SK-N-SH (cell line): ENCODE measurements at regions not wholly inside any gene's neighbourhood (a gene's known extent, or its start where the extent isn't known, plus 50 kb on each side); places are given as distances from the start of the nearest gene placed in this dataset.

Source experiments
- CHD2 ChIP-seq: fragments of 150-350 bp; IDR thresholded peaks from 2 replicates; pipeline ENCODE4 v1.6.1; 2018; ENCODE audit warnings: low read length; ENCODE audit not compliant: partially characterized antibody
- ELF1 ChIP-seq: IDR thresholded peaks from 2 replicates; pipeline ENCODE4 v1.4.0; 2012
- EP300 ChIP-seq, 2 experiments: IDR thresholded peaks; 2 replicates each; pipeline versions ENCODE4 v1.4.0 to v1.6.1; 2012; ENCODE audit warnings: borderline replicate concordance in 1 of 2, low read depth in 1 of 2, low read length in 1 of 2
- FOSL2 ChIP-seq: IDR thresholded peaks from 2 replicates; pipeline ENCODE4 v1.4.0; 2012; ENCODE audit warnings: low read depth, mild to moderate bottlenecking, moderate library complexity, borderline replicate concordance
- FOXM1 ChIP-seq: IDR thresholded peaks from 2 replicates; pipeline ENCODE4 v1.4.0; 2012; ENCODE audit warnings: low read depth, mild to moderate bottlenecking
- GATA2 ChIP-seq: sonication (generic); formaldehyde crosslinking; IDR thresholded peaks from 2 replicates; pipeline ENCODE4 v1.5.0; 2020; ENCODE audit warnings: mild to moderate bottlenecking, missing genetic modification reagents
- POLR2AphosphoS5 ChIP-seq: IDR thresholded peaks from 2 replicates; pipeline ENCODE4 v1.6.1; 2012; ENCODE audit warnings: low read depth, low read length
- RAD21 ChIP-seq: IDR thresholded peaks from 2 replicates; pipeline ENCODE4 v1.6.1; 2012; ENCODE audit warnings: mild to moderate bottlenecking, low read length
- RCOR1 ChIP-seq: fragments of 150-350 bp; IDR thresholded peaks from 2 replicates; pipeline ENCODE4 v1.6.1; 2017; ENCODE audit warnings: antibody characterized with exemption, low read length
- RFX5 ChIP-seq: IDR thresholded peaks from 2 replicates; pipeline ENCODE4 v1.6.1; 2012; ENCODE audit warnings: mild to moderate bottlenecking, improper control_type of control experiment, low read length
- SMC3 ChIP-seq: IDR thresholded peaks from 2 replicates; pipeline ENCODE4 v1.6.1; 2012; ENCODE audit warnings: low read depth, low read length, improper control_type of control experiment
- TF ChIP-seq, protein P1 (sequence below): fragments of 200-600 bp; sonication (generic); IDR thresholded peaks from 2 replicates; pipeline ENCODE4 v1.6.1; 2017; ENCODE audit warnings: antibody characterized with exemption, mild to moderate bottlenecking, moderate library complexity
- TF ChIP-seq, protein P2 (sequence below): IDR thresholded peaks from 2 replicates; pipeline ENCODE4 v1.6.1; 2012; ENCODE audit warnings: mild to moderate bottlenecking, low read depth, low read length, moderate library complexity
- TF ChIP-seq, protein P3 (sequence below): IDR thresholded peaks from 2 replicates; pipeline ENCODE4 v1.4.0; 2012; ENCODE audit warnings: low read depth

DNA sequence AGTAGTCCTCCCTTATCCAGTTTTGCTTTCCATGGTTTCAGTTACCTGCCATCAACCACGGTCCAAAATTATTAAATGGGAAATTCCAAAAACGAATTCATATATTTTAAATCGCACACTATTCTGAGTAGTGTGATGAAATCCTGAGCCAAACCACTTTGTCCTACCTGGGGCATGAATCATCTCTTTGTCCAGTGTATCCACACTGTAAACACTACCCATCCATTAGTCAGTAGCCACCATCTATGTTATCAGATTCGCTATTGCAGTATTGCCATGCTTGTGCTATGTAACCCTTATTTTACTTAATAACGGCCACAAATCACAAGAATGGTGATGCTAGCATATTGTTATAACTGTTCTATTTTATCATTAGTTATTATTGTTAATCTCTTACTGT lies 704.6 kb downstream of the SMARCA1 start:
- TF ChIP-seq, protein P1, sequence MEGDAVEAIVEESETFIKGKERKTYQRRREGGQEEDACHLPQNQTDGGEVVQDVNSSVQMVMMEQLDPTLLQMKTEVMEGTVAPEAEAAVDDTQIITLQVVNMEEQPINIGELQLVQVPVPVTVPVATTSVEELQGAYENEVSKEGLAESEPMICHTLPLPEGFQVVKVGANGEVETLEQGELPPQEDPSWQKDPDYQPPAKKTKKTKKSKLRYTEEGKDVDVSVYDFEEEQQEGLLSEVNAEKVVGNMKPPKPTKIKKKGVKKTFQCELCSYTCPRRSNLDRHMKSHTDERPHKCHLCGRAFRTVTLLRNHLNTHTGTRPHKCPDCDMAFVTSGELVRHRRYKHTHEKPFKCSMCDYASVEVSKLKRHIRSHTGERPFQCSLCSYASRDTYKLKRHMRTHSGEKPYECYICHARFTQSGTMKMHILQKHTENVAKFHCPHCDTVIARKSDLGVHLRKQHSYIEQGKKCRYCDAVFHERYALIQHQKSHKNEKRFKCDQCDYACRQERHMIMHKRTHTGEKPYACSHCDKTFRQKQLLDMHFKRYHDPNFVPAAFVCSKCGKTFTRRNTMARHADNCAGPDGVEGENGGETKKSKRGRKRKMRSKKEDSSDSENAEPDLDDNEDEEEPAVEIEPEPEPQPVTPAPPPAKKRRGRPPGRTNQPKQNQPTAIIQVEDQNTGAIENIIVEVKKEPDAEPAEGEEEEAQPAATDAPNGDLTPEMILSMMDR: no peak
- TF ChIP-seq RAD21: no peak
- TF ChIP-seq GATA2 (CRISPR knock-in tag): no peak
- TF ChIP-seq FOSL2: no peak
- no peak for TF ChIP-seq EP300 (IDR thresholded peaks at IDR 0.05; ENCODE audit: borderline replicate concordance in 1 of 2, low read depth in 1 of 2, low read length in 1 of 2)
- TF ChIP-seq, protein P2, sequence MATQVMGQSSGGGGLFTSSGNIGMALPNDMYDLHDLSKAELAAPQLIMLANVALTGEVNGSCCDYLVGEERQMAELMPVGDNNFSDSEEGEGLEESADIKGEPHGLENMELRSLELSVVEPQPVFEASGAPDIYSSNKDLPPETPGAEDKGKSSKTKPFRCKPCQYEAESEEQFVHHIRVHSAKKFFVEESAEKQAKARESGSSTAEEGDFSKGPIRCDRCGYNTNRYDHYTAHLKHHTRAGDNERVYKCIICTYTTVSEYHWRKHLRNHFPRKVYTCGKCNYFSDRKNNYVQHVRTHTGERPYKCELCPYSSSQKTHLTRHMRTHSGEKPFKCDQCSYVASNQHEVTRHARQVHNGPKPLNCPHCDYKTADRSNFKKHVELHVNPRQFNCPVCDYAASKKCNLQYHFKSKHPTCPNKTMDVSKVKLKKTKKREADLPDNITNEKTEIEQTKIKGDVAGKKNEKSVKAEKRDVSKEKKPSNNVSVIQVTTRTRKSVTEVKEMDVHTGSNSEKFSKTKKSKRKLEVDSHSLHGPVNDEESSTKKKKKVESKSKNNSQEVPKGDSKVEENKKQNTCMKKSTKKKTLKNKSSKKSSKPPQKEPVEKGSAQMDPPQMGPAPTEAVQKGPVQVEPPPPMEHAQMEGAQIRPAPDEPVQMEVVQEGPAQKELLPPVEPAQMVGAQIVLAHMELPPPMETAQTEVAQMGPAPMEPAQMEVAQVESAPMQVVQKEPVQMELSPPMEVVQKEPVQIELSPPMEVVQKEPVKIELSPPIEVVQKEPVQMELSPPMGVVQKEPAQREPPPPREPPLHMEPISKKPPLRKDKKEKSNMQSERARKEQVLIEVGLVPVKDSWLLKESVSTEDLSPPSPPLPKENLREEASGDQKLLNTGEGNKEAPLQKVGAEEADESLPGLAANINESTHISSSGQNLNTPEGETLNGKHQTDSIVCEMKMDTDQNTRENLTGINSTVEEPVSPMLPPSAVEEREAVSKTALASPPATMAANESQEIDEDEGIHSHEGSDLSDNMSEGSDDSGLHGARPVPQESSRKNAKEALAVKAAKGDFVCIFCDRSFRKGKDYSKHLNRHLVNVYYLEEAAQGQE: no peak
- TF ChIP-seq RCOR1: no peak
- TF ChIP-seq ELF1: no peak
- TF ChIP-seq RFX5: no peak
- TF ChIP-seq, protein P3, sequence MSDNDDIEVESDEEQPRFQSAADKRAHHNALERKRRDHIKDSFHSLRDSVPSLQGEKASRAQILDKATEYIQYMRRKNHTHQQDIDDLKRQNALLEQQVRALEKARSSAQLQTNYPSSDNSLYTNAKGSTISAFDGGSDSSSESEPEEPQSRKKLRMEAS: no peak
- TF ChIP-seq SMC3: no peak
- TF ChIP-seq FOXM1: no peak
- TF ChIP-seq POLR2AphosphoS5: no peak
- no peak for TF ChIP-seq CHD2
